ENCODE measurements at regions not wholly inside any gene's neighbourhood (a gene's known extent, or its start where the extent isn't known, plus 50 kb on each side); places are given as distances from the start of the nearest gene placed in this dataset.
"Not testable (repeated sequence)": the region's sequence is repeated elsewhere in the genome, so short reads cannot be mapped to it uniquely, and the experiment has no call there.

- not testable (repeated sequence) for DNase-seq
Observed at GRCh38 chr7:155932324-155932723, 120.1 kb upstream of the SHH start.

- no peak for DNase-seq
Observed at GRCh38 chr7:155931396-155932085, 119.3 kb upstream of the SHH start.

- no peak for DNase-seq
Observed at GRCh38 chr7:155930527-155930926, 118.3 kb upstream of the SHH start.

GRCh38 chr7:155930061-155930460, 117.8 kb upstream of the SHH start:
- DNase-seq = no peak

GRCh38 chr7:155928583-155928982, 116.3 kb upstream of the SHH start:
- no peak for DNase-seq

GRCh38 chr7:155927905-155928304, 115.6 kb upstream of the SHH start:
- no peak for DNase-seq

GRCh38 chr7:155925682-155926081, 113.4 kb upstream of the SHH start:
- DNase-seq = no peak

- no peak for DNase-seq
Observed at GRCh38 chr7:155922067-155922816, 110.0 kb upstream of the SHH start.

GRCh38 chr7:155921804-155922066, 109.5 kb upstream of the SHH start:
- DNase-seq = no peak

- no peak for DNase-seq
Observed at GRCh38 chr7:155921086-155921803, 109.0 kb upstream of the SHH start.

GRCh38 chr7:155920068-155920461, 107.8 kb upstream of the SHH start:
- no peak for DNase-seq

GRCh38 chr7:155919391-155920067, 107.3 kb upstream of the SHH start:
- DNase-seq = no peak

GRCh38 chr7:155918720-155919390, 106.6 kb upstream of the SHH start:
- no peak for DNase-seq

GRCh38 chr7:155917836-155918430, 105.7 kb upstream of the SHH start:
- no peak for DNase-seq

GRCh38 chr7:155916926-155917655, 104.8 kb upstream of the SHH start:
- DNase-seq = no peak

- DNase-seq = no peak
Observed at GRCh38 chr7:155914341-155914740, 102.1 kb upstream of the SHH start.

GRCh38 chr7:155913719-155914118, 101.5 kb upstream of the SHH start:
- DNase-seq = no peak

- no peak for DNase-seq
Observed at GRCh38 chr7:155913291-155913690, 101.0 kb upstream of the SHH start.

GRCh38 chr7:155911471-155912105, 99.3 kb upstream of the SHH start:
- no peak for DNase-seq

GRCh38 chr7:155908385-155908784, 96.1 kb upstream of the SHH start:
- no peak for DNase-seq

- DNase-seq = no peak
Observed at GRCh38 chr7:155907450-155908200, 95.4 kb upstream of the SHH start.
